HG02571 (cell line): ENCODE measurements at regions not wholly inside any gene's neighbourhood (a gene's known extent, or its start where the extent isn't known, plus 50 kb on each side); places are given as distances from the start of the nearest gene placed in this dataset.

Experiments
- ATAC-seq: cut with Tn5 transposase; IDR thresholded peaks from one replicate; pipeline ENCODE4 v1.9.1; 2021; ENCODE audit warnings: mild to moderate bottlenecking, moderate library complexity; ENCODE audit not compliant: unreplicated experiment

DNA sequence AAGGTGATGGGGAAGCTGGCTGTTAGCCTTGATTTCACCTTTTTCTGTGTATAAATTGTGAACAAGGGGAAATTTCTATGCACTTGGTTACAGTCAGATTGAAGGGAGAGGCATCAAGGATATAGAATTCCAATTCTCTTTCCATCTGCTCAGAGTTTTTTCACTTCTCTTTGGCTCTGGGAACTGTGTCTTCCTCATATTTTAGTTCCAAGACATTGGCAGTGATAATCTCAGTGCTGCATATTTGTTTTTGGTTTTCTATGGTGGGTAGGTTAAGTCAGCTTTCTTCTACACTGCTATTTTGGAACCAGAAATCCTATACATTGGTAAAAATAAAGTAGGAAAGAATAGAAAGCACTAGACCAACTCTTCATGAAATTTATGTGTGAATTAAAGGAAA, 569.6 kb upstream of the CXADR start:
- no peak for ATAC-seq

DNA sequence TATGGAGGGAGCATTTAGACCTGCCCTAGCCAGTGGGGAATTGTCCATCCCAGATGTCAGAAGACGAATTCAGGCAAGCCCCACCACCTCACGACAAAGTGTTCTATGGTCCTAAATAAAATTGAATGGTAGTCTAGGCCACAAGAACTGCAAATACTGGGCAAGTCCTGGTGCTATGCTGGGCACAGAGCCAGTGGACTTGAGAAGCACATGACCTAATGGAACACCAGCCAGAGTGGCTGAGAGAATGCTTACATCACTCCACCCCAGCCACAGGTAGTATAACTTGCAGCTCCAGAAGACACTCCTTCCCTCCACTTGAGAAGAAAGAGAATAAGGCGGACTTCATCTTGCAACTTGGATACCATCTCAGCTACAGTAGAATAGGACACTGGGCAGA, 567.3 kb upstream of the CXADR start:
- ATAC-seq, result no peak

DNA sequence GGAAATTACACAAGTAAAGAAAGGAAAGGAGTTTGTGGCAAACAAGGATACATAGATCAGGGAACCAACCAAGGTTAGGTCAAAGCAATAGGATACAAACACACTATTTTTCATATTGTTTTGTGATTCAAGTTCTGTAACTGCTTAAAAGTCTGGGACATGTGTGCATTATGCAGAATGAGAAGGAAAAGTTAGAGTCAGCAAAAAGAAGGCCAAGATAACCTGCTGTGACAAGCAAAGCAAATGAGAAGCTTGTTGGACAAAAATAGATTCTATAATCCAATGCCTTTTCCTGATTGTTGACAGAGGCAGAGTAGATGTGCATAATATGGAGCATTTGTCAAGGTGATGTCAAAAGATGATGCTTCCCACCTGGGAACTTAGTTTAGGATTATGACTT, 556.0 kb upstream of the CXADR start:
- ATAC-seq, result no peak

DNA sequence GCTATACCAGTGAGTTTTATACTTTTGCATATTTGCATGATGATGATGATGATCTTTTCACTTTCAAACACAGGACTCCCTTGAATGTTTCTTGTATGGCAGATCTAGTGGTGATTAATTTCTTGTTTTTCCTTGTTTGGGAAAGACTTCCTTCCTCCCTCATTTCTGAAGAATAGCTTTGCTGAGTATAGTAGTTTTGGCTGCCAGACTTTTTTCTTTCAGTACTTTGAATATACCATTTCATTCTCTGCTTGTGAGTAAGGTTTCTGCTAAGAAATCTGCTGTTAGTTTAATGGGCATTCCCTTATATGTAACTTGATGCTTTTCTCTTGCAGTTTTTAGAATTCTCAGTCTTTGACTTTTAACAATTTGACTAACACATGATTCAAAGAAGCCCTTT, 547.4 kb upstream of the CXADR start:
- ATAC-seq, result no peak

DNA sequence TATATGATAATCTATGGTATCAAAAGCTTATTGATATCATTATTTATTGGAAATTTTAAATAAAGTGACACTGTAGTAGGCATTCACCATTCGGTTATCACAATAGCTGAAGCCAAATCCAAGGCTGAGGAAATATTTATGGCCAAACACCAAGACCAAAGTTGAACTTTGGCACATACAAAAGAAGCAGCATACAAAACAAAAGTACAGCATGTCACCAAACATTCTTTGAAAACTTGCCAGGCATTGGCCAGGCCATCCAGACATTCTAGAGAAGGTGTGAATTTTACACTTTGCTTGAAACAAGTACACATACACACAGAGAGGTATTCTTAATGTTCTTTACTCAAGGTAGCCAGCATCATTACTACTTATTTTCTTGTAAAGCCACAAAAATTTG, 544.4 kb upstream of the CXADR start:
- no peak for ATAC-seq

DNA sequence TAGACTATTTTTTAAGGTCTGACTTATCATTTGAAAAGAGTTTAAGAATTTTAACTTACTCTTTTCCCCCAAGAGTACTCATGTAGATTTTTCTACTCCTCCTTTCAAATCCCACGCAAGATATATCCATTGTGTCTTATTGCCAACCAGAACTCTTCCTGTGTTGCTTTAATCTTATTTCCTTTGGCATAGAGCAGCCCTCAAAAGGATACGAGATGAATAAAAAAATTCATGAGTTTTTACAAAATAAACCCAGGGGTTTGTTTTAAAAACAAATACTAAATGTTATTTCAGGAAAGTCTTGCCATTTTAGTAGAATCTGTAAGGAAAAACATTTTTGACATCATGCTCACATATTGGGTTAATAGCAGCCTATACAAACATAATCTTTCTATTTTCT, 543.2 kb upstream of the CXADR start:
- ATAC-seq, result no peak

DNA sequence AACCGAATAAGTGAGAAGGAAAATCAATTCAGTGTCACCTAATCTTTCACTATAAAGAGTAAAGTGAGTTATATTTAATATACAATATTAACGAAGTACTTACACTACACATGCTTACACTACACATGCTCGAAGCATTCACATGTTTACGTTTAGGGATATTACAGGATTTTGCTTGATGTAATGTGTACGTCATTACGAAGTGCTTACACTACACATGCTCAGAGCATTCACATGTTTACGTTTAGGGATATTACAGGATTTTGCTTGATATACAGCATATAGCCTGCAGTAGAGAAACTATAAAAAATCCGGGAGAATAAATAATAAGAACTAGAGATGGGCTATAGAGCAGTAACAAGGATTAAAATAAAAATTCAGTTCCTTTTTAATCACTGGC, 538.8 kb upstream of the CXADR start:
- ATAC-seq, result no peak

DNA sequence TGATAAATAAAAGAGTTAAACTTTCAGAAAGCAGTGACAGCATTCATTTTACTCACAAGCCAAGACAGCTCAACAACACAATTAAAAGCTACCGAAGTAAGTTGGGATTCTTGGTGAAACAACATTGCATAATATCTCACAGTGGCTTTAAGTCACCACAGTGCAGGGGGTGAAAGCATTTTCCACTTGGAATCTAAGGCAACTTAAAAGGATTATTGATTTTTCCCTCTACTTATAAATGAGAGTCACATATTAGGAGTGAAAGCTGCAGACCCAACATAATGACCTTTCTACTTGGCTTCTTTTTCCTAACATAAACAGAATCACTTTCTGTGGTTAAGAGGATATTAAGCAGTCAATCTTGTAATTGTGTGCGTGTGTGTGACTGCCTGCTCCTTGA, 536.6 kb upstream of the CXADR start:
- no peak for ATAC-seq

DNA sequence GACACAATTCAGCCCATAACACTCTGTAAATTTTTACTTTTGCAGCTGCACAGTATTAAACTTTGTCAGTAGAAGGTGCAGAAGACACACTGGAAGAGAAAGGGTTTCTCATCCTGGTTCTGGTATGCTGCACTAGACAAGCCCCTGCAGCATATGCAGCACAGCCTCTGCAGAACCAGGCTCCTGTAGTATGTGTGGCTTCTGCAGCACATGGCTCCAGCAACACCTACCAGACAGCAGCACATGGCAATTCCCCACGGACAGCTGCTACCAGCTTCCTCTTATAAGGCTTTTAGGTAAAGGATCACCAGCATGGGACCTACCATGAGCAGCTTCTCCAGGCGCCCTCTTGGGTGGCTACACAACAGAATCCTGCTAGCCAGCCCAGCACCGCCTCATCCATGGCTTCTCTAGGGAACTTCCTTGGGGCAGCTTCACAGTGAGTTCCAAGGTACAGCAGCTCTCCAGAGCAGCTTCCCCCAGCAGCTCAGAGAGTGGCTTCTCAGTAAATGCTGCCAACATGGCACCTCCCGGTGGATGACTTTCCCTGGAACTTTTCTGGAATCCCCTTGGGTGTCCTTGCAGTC, 534.4 kb upstream of the CXADR start:
- ATAC-seq, result no peak

DNA sequence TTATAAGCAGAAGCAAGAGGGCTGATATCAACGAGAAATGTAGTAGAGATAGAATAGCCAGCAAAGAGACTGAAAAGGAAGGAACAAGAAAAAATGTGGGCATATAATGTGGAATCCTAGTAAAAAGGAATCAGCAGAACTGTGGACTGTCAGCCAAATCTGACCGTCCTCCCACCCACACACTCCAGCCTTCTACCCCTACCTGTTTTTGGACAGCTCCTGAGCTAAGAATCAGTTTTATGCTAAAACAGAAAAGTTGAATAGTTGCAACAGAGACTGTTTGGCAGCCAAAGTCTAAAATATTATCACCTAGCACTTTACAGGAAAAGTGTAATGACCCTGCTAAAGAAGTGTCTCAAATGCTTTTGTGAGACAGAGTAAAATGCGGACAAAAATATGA, 533.3 kb upstream of the CXADR start:
- ATAC-seq, result no peak

DNA sequence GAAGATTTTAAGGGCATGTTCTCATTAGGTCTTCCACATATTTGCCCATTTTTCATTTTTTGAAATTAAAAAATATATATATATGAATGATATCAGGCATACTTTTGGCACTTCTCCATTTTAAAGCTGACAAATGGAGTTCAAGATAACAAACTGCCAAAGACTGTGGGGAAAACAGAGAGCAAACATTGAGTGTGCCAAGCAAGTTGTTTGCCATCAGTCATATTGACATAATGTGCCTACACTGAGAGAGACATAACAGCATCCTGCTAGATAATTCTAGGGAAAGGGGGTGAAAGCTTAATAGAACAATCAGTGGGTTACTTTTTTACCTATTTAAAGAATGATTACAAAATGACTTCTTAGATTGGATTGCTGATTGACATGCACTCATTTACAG, 529.4 kb upstream of the CXADR start:
- ATAC-seq, result no peak

DNA sequence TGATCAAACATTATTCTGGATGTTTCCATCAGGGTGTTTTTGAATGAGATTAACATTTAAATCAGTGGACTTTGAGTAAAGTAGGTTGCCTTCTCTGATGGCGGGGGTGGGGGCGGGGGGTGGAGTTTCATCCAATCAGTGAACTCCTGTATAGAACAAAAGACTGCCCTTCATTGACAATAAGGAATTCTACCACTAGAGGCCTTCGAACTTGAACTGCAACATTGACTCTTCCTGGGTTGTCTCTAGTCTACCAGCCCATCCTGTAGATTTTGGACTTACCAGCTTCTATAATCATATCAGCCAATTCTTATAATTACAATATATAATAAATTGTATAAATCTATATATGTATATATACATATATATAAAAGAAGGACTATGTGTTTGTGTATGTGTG, 520.4 kb upstream of the CXADR start:
- ATAC-seq, result no peak

DNA sequence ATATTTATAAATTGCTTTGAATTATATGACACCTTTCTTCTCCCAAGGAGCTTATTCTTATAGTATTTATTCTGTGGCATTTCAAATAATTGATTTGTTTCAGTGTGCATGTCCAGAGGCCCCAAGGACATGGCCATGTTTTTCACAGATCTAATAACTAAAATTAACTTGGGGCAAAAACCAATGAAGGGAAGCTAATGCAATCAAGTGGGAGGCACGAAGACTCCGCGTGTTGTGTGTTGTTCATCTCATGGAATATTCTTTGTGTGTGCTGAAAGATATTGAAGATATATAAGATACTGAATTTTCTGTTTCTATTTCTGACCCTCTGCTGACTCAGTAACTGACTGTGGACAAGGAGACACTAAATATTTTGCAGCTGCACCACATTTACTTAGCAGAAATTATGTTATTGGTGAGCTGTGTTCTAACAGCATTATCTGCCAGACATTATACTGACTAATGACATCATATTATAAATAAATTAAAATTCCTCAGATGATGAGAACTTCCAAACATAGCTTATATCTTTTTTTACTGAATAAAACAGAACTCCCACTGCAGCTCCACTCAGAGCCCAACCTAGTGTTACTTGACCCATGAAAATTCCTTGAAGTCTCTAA, 519.3 kb upstream of the CXADR start:
- ATAC-seq, result no peak

DNA sequence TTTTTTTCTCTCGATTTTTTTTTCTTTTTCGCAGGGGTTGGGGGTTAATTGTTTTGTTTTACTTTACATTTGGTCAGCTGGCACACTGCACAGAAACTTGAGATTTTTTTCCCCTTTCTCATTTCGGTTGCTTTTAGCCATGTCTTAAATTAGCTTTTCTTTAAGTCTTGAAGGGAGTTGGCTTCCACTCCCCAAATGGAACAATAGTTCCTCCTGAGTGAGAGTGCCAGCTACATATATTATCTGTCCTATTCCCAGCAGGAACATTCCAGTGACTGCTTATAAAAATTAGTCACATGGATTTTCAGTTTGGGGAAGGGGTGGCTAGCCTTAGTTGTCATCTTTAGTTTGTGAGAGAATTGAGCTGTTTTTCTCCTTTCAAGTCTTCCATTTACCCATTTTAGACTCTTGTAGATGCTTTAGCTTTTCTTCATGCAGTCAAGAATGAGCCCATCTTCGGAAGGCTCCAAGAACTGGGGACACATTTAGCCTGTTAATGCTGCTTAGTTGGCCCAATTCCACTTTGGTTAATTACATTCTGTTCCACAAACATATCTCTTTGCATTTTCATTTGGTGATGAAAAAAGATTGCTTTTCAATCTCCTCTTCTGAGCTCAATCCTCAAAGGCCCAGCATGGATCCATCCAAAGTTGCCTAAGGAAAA, 510.1 kb upstream of the CXADR start:
- ATAC-seq, result no peak

DNA sequence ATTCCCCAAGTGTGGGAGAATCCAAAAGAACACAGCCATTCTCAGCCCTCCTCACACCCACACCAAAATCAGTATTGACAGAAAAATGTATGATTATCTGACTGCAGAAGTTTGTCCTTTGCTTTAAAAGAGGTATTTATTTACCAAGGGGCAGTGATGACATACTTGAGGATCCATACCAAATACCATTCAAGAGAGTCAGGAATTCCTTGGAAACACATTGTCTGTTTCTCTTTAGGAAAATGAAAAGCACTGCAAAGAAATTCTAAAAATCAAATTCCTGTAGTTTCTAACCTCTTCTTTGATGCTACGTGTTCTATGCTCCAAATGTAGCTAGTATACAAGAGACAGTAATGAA, 509.6 kb upstream of the CXADR start:
- no peak for ATAC-seq

DNA sequence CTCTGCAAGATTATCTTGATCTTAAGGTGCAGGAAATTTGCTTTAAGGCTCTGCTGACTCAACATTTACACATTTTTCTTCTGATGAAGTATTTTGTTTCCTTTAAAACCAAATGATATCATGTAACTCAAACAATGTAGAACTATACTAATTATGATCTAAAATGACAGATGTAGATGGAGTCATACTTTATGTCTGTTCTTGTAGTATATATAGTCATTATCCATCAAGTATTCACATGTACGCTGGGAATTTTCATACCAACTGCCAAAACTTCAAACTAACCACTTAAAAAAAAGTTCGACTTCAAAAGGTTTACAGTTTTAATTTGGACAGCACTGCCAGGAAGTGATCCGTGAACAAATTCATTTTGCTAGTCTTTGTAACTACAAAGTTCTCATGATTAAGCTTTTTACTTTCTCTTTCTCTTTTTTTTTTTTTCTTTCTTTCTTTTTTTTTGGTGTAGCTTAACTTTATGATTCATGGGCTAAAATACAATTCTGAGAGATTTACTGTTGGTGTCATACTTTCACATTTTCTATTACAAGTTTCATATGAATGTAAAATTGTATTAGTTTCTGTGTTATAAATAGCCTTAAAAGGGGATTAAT, 509.0 kb upstream of the CXADR start:
- ATAC-seq, result no peak

DNA sequence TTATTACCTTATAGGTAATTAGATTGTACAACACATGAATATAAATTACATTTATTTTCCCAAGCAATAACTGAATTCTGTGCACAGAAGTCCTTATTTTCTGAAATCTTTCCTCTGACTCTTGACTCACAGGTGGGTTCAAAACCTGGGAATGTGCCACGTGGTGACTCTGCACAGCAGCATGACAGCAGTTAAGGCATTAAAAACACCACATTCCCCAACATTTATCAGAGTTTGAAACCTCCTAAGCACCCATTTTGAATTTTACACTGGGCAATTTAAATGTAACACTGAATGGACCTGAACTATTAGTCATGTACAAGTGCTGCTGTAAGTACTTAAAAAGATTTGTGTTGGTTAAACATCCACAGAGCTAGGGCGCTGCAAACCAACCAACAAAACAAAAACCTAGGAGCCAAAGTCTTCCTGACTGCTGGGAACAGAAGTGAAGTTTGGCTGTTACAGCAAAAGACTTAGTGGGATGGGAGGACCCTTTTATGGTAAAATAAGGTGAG, 480.6 kb upstream of the CXADR start:
- no peak for ATAC-seq

DNA sequence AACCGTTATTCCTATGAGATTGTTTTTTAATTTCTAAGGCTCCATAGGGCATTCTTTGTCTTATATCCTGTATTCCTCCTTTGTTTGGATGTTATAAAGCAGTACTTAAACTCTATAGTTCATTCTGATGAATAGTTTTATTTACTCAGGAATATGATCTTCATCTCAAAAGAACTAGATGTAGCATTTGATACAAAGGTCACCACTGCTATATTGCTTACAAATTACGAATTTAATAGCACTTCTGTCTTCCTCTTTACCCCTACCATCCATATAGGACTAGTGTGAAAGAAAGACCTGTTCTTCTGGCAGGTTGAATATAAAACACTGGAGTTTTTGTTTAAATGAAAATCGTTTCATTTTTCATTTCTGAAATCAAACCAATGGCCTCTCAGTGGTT, 468.1 kb upstream of the CXADR start:
- no peak for ATAC-seq

DNA sequence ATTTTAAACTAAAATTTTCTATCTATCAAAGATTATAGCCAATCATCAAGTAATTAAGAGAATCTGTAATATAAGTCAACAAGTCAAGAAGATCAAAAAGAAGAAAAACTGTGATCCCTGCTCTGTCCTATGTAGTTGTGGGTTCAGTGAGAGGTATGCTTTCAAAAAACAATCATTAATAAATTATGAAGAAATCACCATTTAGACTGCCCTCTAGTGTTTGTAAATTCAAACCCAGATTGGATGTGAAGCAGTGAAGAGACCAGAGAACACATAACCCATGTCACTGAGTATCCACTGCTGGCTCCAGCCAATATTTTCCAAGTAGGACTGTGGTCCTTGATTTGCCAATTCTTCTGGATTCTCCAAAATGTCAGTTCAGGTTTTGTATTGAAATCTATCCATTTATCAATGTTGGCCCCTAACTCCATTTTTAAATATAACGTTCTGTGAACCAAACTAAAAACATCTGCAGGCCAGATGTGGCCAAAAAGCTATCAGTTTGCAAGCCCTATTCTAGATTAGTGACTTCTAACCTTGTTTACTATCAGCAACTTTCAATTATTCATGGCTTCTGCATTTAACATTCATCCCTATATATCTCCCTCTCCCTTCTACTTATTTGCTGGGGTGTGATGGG, 467.5 kb upstream of the CXADR start:
- ATAC-seq, result no peak

DNA sequence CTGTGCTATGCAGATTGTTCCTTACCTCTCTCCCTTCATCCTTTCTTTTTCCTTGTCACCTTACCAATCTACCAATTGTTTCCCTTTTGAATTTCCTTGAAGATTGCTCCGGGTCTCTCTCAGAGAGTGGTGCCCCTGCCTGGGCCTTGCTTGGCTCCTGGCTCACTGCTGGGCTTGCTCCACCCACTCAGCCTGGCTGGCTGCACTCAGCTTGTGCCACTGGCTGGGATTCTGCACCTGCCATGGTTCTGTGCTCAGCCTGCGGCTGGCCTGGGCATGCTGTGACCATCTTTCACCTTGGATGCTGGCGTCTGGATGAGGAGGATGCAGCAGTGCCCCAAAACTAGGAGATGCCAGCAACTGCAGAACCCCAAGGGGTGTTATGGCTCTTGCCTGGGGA, 463.9 kb upstream of the CXADR start:
- no peak for ATAC-seq

DNA sequence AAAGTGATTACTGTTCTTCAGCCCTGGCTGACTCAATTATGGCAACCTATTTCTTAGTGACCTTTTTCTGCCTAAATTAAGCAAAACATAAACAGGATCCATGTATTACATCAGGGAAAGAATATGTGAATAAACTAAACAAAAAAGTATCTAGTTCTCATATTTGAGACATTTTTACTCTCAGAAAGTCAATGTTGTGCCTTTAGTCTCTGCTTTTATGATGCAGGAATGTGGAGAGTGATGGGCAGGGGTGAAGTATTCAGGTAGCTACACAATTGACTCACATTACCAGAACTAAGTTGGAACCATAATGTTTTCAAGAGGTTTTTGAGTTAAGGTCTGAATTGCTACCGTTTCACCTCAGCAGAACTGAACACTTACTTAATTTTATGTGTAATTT, 462.7 kb upstream of the CXADR start:
- ATAC-seq, result no peak

DNA sequence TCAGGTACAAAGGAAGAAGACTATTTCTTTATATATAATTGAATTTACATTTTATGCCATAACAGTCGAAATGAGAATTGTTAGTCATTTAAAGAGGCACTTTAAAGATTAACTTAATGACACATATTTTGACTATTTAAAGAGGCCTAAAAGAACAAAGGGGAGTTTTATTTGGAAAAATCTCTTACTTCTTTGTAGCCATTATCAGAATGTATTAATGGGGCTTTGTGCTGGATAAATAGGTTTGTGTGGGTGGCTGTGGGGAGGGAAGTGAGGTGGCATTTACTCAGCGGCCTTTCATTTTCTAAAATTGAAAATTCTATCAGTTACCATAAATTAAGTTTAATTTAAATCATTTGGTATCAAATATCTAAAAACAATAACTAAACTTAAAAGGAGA, 462.2 kb upstream of the CXADR start:
- ATAC-seq, result no peak
